Esophagus (tissue), 2 donors: ENCODE measurements at regions not wholly inside any gene's neighbourhood (a gene's known extent, or its start where the extent isn't known, plus 50 kb on each side); places are given as distances from the start of the nearest gene placed in this dataset.
A peak's percentile ranks its signal among the peaks of the same experiment; 100 is the strongest.
"Not testable (repeated sequence)": the region's sequence is repeated elsewhere in the genome, so short reads cannot be mapped to it uniquely, and the experiment has no call there.

ENCODE experiments used
- H3K27ac ChIP-seq, 2 donors: one replicate each; pipeline ENCODE4 v1.5.1; 2013; ENCODE audit warnings: low read depth in 2 of 2, mild to moderate bottlenecking in 2 of 2, inconsistent platforms in 1 of 2, low read length in 1 of 2, moderate library complexity in 1 of 2
- H3K27me3 ChIP-seq, 2 donors: one replicate each; pipeline ENCODE4 v1.6.1; 2013; ENCODE audit warnings: low read length in 2 of 2, control low read depth in 1 of 2, mild to moderate bottlenecking in 1 of 2; ENCODE audit not compliant: insufficient read depth in 2 of 2, control insufficient read depth in 1 of 2
- H3K36me3 ChIP-seq, 2 donors: one replicate each; pipeline ENCODE4 v1.6.1; 2013; ENCODE audit warnings: low read length in 1 of 2; ENCODE audit not compliant: control insufficient read depth in 2 of 2, insufficient read depth in 2 of 2
- H3K4me1 ChIP-seq, 2 donors: one replicate each; pipeline ENCODE4 v1.6.1; 2013; ENCODE audit warnings: low read length in 1 of 2; ENCODE audit not compliant: control insufficient read depth in 2 of 2, insufficient read depth in 2 of 2
- H3K4me3 ChIP-seq, 2 donors: one replicate each; pipeline ENCODE4 v1.5.1; 2013; ENCODE audit warnings: low read length in 2 of 2, mild to moderate bottlenecking in 2 of 2, low read depth in 1 of 2, moderate library complexity in 1 of 2
- H3K9me3 ChIP-seq, 2 donors: one replicate each; pipeline ENCODE4 v1.6.1; 2013; ENCODE audit warnings: mild to moderate bottlenecking in 2 of 2, low read depth in 1 of 2, low read length in 1 of 2, moderate library complexity in 1 of 2; ENCODE audit not compliant: control insufficient read depth in 2 of 2, insufficient read depth in 1 of 2
- WGBS, 2 donors: extraction: QIAGEN DNeasy Blood & Tissue Kit; methylation state at CpG; one replicate each; pipeline ENCODE4 v1.1.7; 2013; 5-methylcytosine and 5-hydroxymethylcytosine counted together
- donor health status: healthy with polysubstance abuse.
- donor health status: Bipolar disorder and iron deficiency.

DNA sequence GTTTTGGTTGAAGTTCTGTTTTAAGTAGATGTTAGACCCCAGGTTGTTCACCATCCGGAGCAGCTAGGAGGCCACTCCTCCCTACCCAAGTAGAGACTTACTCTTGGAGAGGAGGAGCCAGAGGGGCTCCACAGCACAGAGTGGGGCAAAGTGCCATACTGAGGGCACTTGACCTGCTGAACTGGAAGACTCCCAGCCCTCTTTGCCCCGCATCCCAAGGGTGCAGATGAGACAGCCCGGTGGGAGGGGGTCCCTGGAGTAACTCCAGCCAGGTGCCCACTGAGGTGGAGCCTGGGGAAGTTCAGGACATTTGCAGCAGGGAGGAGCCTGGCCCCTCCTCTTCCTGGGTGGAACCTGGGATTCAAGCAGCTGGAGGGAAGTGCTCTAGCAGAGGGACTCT lies 102.1 kb upstream of the GPR6 start:
- no peak overlapping the region for H3K4me3 ChIP-seq
- peaks cover 0 to 9% of the 10 kb centered on the region in 2 donors for H3K4me1 ChIP-seq
- no peaks in the 10 kb centered on the region for H3K27me3 ChIP-seq
- 90 to 91% methylated on average over 3 of the region's 3 CpGs for WGBS, 2 donors
- no peak overlapping the region for H3K27ac ChIP-seq
- peaks cover 0 to under 1% of the 10 kb centered on the region in 2 donors for H3K9me3 ChIP-seq
- H3K36me3 ChIP-seq = no peaks in the 10 kb centered on the region

DNA sequence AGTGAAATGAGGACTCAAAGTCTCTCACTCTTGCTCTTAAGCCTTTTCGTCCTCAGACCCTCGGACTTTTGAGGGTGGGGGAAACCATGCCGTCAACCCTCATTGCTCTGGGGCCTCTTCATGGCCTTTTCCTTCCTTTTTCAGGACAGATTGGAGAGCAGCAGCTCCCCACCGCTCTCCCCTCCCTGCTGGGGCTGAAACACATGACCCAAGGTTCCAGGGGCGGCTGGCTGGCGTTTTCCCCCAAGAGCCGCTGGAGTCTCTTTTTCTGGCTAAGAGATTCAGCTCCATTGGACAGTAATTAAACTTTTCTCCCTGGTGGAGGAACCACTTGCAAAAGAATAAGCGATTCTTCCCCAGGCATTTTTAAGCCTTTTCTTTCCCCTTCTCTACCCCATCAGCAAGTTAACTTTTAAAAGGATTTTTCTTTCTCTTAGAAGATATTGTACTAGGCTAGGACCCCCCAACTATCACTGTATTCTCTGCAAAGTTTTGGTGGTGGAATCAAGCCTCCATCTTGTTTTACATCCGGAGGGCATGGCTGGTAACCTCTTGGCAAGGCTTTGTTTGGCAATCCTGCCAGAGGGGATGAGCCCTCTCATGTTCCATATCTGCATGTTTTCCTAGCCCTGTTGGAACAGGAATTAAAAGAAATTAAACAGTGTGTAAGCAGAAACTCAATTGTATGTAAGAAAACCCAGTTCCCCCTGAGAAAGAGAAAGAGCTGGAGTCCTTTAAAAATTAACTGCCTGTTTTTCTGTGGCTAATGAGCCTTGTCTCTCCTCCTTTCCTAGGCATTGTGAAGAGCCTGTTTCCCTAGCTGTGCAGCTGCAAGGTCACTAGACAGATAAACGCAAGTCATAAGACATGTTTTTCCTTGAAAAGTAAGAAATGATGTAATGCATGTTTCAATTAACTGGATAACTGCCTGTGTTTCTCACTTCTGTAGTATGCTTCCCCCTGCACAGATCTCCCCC lies 100.8 kb upstream of the GPR6 start:
- H3K9me3 ChIP-seq = peaks cover 3 to 5% of the 10 kb centered on the region in 2 donors
- no peak overlapping the region for H3K4me3 ChIP-seq
- 66 to 69% methylated on average over 10 of the region's 10 CpGs for WGBS, 2 donors
- peaks cover 0 to 9% of the 10 kb centered on the region in 2 donors for H3K4me1 ChIP-seq
- H3K27me3 ChIP-seq = no peaks in the 10 kb centered on the region
- peak overlapping the region; percentile 82 to 90 for H3K27ac ChIP-seq
- no peaks in the 10 kb centered on the region for H3K36me3 ChIP-seq

DNA sequence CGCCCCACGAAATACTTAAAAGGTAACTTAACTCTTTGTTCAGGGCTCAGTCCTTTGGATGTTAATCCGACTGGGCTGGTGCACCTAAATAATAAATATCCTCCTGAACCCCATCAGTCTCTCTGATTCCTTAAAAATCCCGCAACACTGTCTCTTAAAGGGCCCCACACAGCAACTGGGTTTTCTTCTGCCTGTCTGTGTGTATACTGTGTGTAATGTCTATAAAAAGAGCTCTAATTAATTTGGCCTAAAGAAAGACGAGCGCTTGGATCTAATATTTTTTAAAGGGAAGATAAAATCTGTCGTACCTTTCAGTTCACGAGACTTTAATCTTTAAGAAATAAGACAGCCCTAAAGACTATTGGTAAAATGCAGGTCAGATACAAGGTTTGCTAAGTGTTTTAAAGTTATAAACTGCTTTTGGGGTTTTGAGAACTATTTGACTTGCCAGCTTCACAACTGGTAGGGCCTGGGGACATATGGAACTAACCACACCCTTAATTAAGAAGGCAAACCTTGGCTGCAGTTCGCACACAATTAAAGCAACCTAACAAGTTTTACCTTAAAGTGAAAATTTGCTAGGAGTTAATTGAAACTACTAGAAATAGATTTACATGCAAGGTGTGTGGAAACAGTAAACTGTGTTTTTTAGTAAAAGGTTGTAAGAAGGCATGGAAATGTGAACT lies 100.0 kb upstream of the GPR6 start:
- not testable (repeated sequence) for H3K4me1 ChIP-seq, H3K4me3 ChIP-seq, H3K9me3 ChIP-seq, H3K27me3 ChIP-seq, H3K36me3 ChIP-seq
- WGBS, 2 donors = 46 to 59% methylated on average over 9 of the region's 9 CpGs
- H3K27ac ChIP-seq = peak overlapping the region; percentile 60 to 82

DNA sequence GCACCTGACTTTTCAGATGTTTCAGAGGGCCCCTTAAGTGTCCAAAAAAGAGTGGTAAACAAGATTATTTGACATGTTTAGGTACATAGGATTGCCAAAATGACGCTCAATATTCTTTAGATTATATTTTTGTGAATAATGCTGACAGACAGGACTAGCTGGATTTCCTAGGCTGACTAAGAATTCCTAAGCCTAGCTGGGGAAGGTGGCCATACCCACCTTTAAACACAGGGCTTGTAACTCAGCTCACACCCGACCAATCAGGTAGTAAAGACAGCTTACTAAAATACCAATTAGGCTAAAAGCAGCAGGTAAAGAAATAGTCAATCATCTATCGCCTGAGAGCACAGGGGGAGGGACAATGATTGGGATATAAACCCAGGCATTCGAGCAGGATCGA lies 99.0 kb upstream of the GPR6 start:
- WGBS, 2 donors = 46 to 66% methylated on average over 5 of the region's 5 CpGs
- not testable (repeated sequence) for H3K4me1 ChIP-seq, H3K36me3 ChIP-seq, H3K9me3 ChIP-seq, H3K27me3 ChIP-seq
- Histone ChIP-seq H3K27ac (peak overlapping the region; percentile 91 to 92), H3K4me3 (peak overlapping the region; percentile 23 to 35)

DNA sequence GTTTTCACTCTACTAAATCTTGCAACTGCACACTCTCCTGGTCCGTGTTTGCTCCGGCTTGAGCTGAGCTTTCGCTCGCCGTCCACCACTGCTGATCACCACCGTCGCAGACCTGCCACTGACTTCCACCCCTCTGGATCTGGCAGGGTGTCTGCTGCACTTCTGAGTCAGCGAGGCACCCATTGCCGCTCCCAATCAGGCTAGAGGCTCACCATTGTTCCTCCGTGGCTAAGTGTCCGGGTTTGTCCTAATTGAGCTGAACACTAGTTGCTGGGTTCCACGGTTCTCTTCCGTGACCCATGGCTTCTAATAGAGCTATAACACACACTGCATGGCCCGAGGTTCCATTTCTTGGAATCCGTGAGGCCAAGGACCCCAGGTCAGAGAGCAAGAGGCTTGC lies 98.6 kb upstream of the GPR6 start:
- peak overlapping the region; percentile 23 to 35 for H3K4me3 ChIP-seq
- 53 to 68% methylated on average over 15 of the region's 15 CpGs for WGBS, 2 donors
- no peaks in the 10 kb centered on the region for H3K36me3 ChIP-seq
- H3K9me3 ChIP-seq = peaks cover 3 to 5% of the 10 kb centered on the region in 2 donors
- no peaks in the 10 kb centered on the region for H3K27me3 ChIP-seq
- peak overlapping the region; percentile 91 to 92 for H3K27ac ChIP-seq
- H3K4me1 ChIP-seq = peaks cover 0 to 2% of the 10 kb centered on the region in 2 donors

DNA sequence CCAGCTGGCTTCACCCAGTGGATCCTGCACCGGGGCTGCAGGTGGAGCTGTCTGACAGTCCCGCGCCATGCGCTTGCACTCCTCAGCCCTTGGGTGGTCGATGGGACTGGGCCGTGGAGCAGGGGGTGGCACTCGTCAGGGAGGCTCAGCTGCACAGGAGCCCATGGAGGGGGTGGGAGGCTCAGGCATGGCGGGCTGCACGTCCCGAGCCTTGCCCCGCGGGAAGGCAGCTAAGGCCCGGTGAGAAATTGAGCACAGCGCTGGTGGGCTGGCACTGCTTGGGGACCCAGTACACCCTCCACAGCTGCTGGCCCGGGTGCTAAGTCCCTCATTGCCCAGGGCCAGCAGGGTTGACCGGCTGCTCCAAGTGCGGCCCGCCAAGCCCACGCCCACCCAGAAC lies 97.0 kb upstream of the GPR6 start:
- 87 to 95% methylated on average over 17 to 19 of the region's 19 CpGs for WGBS, 2 donors
- not testable (repeated sequence) for H3K4me1 ChIP-seq, H3K27ac ChIP-seq

DNA sequence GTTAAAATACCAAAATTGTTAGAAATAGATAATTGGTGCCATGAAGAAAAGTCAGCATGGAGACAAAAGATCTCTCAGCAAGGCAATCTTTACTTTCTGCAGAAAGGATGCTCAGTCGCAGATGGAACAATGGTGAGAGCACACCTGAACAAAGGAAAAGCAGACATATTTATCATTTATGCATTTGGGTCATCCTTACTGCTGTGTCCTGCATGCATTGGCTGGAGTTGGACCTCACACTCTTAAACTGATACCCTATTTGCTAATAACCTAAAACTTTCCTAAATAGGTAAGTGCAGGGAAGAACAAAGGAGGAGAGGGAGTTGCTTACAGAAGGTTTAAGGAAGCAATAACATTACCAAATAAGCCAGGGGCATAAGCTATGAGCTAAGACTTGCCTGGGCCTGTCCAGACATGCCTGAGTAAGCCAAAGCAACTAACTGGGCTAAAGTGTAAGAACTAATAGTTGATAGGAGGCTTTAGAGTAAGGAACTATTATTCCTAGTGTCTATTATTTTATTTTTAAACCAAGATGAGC lies 96.1 kb upstream of the GPR6 start:
- H3K36me3 ChIP-seq = not testable (repeated sequence)

More for the DNA sequence above, 97.0 kb upstream of the GPR6 start:
- not testable (repeated sequence) for H3K4me3 ChIP-seq, H3K9me3 ChIP-seq, H3K27me3 ChIP-seq, H3K36me3 ChIP-seq

DNA sequence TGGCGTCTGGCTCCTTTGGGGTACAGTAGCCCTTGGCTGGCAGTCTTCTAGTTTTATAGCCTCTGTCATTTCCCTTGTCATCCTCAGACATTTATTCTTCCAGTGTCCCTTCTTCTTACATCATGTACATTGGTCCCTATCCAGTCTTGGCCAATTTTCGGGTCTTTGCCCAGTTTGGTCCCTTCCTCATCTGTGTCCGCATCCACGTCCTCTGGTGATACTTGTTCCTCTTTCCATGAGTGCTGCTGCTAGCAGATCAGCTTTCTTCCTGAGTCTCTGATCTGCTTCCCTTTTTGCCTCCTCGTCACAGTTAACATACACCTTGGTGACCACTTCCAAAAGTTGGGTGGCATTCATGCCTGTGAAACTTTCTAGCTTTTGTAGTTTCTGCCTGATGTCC lies 86.2 kb upstream of the GPR6 start:
- peaks cover 5 to 11% of the 10 kb centered on the region in 2 donors for H3K4me1 ChIP-seq

More for the DNA sequence above, 96.1 kb upstream of the GPR6 start:
- H3K27ac ChIP-seq, H3K9me3 ChIP-seq, H3K4me1 ChIP-seq, H3K4me3 ChIP-seq, H3K27me3 ChIP-seq: not testable (repeated sequence)
- 93 to 97% methylated on average over 1 of the region's 1 CpG for WGBS, 2 donors

DNA sequence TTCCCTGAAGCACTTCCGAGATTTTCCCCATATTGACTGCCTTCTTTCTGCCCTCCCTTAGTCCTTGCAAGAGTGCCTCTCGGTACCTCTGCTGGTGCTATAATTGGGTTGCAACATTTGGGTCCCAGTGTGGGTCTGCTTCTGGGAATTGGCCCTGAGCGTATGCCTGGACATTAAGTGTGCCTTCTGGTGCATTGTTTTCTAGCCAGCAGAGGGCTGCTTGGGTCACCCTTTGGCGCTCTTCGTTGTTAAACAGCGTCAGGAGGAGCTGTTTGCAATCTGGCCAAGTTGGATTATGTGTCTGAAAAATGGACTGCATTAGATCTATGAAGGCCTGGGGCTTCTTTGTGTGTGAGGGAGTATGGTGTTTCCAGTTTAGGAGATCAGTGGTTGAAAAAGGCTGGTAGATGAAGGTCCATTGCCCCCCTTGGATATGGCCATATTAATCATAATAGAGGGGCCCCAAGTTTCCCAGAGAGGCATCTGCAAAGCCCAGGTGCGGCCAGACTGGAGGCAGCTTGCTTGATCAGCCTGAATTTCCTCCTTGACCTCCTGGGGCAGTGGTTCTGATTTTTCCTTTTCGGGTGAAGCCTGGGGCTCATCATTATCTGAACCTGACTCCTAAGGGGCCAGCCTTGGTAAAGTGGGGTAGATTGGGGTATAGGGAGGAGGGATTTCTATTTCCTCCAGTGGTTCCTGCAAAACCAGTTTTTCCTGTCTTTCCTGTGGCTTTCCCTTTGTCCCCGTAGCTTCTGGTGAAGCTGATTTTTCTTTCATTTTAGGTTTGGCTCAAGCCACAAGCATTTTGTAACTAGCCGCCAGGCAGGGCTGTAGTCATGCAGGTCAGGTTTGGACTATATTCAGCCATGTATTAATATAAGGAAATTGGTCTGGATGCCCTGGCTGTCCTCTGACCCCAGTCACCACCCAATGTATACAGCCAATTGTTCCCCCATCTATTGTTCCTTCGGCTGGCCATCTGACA lies 85.4 kb upstream of the GPR6 start:
- Histone ChIP-seq H3K36me3 (no peaks in the 10 kb centered on the region), H3K4me3 (no peak overlapping the region), H3K27me3 (no peaks in the 10 kb centered on the region), H3K27ac (peak overlapping the region; percentile 68 to 85), H3K9me3 (no peaks in the 10 kb centered on the region), H3K4me1 (peaks cover 5 to 15% of the 10 kb centered on the region in 2 donors)
- 47 to 53% methylated on average over 11 of the region's 11 CpGs for WGBS, 2 donors

More for the DNA sequence above, 86.2 kb upstream of the GPR6 start:
- Histone ChIP-seq H3K36me3 (no peaks in the 10 kb centered on the region), H3K4me3 (no peak overlapping the region), H3K9me3 (no peaks in the 10 kb centered on the region), H3K27me3 (no peaks in the 10 kb centered on the region), H3K27ac (peak overlapping the region; percentile 68 to 74)
- 86 to 89% methylated on average over 5 of the region's 5 CpGs for WGBS, 2 donors
